Uterus (tissue), 2 donors: ENCODE measurements at regions not wholly inside any gene's neighbourhood (a gene's known extent, or its start where the extent isn't known, plus 50 kb on each side); places are given as distances from the start of the nearest gene placed in this dataset.

ENCODE experiments used
- CTCF ChIP-seq, 4 experiments: fragments of 200-600 bp in 2 of 4; fragments of 450-650 bp in 2 of 4; sonication (generic) in 2 of 4; IDR thresholded peaks; one replicate each; pipeline ENCODE4 v1.5.1; 2016 to 2019; ENCODE audit warnings: antibody characterized with exemption in 4 of 4, mild to moderate bottlenecking in 2 of 4, moderate library complexity in 1 of 4
- POLR2A ChIP-seq, 2 donors: fragments of 450-650 bp; IDR thresholded peaks; one replicate each; pipeline ENCODE4 v1.6.1; 2016; ENCODE audit warnings: antibody characterized with exemption in 2 of 2, mild to moderate bottlenecking in 1 of 2, moderate library complexity in 1 of 2

- TF ChIP-seq CTCF (IDR thresholded peaks at IDR 0.05) (no peak), POLR2A (IDR thresholded peaks at IDR 0.05) (no peak)
Observed at GRCh38 chr1:195186544-195186943, 1421.7 kb downstream of the KCNT2 start.
